AG10803 (cell line): ENCODE measurements at regions not wholly inside any gene's neighbourhood (a gene's known extent, or its start where the extent isn't known, plus 50 kb on each side); places are given as distances from the start of the nearest gene placed in this dataset.
A peak's percentile ranks its signal among the peaks of the same experiment; 100 is the strongest.
"Not testable (repeated sequence)": the region's sequence is repeated elsewhere in the genome, so short reads cannot be mapped to it uniquely, and the experiment has no call there.

ENCODE experiments used
- DNase-seq: peaks from one replicate; pipeline ENCODE4 v3.0.0; 2010; ENCODE audit warnings: low read depth
- H3K4me3 ChIP-seq: 2 replicates; pipeline ENCODE4 v1.5.1; 2011; ENCODE audit warnings: mild to moderate bottlenecking, low read length, control low read depth
- TF ChIP-seq, protein P1 (sequence below): conservative IDR thresholded peaks from 2 replicates; pipeline ENCODE4 v1.5.1; 2011; ENCODE audit warnings: mild to moderate bottlenecking, low read length, control low read depth, inconsistent platforms

DNA sequence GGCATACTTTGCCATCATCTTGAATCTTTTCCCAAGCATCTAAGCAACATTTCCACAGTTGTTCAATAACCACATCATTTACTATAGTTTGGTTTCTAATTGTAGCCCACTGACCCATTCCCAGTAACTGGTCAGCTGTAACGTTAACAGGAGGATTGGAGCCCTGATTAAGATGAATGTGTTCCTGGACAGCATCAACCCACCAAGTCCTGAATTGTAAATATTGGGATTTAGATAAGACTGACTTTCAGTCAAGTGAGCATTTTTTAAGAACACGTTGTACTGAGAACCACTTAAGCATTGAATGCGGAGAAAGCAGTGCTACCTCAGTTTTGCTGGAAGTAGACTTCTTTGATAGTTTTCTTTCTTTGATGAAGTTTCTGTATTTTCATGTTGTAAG is 53.3 kb upstream of the ARL4D start:
- not testable (repeated sequence) for H3K4me3 ChIP-seq, DNase-seq

DNA sequence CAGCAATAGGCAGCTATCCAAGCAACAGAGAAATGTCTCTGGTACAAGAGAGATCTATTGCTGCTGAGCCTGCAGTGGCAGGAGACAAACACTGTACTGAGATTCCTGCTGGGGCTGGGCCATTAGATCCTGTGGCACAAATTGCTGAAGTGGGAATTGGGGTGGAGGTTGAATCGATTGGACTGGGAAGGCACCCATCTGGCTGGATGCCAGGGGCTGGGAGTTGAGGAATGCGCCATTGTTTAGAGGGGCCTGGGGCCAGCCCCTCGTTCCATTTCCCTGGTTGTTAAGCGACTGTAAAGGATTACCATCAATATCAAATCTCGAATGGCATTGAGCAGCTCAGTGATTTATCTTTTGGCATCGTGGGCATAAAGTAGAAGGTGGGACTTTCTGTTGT is 54.1 kb upstream of the ARL4D start:
- no peak overlapping the region for H3K4me3 ChIP-seq
- TF ChIP-seq, protein P1, sequence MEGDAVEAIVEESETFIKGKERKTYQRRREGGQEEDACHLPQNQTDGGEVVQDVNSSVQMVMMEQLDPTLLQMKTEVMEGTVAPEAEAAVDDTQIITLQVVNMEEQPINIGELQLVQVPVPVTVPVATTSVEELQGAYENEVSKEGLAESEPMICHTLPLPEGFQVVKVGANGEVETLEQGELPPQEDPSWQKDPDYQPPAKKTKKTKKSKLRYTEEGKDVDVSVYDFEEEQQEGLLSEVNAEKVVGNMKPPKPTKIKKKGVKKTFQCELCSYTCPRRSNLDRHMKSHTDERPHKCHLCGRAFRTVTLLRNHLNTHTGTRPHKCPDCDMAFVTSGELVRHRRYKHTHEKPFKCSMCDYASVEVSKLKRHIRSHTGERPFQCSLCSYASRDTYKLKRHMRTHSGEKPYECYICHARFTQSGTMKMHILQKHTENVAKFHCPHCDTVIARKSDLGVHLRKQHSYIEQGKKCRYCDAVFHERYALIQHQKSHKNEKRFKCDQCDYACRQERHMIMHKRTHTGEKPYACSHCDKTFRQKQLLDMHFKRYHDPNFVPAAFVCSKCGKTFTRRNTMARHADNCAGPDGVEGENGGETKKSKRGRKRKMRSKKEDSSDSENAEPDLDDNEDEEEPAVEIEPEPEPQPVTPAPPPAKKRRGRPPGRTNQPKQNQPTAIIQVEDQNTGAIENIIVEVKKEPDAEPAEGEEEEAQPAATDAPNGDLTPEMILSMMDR = no peak
- DNase-seq = no peak

DNA sequence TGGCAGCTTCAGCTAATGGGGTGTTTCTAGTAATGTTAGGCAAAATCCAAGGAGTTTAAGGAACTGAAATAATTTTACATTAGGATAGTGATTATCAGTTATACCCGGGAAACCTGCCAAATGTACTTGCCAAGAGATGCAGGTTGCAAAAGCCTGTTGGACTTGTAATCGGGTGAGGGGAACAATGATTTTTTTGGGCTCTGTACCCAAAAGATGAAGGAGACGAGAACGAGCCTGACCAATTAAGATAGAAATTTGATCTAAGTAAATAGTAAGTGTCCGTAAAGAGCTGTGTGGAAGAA is 56.3 kb upstream of the ARL4D start:
- TF ChIP-seq, protein P1 = no peak
- H3K4me3 ChIP-seq = no peak overlapping the region
- DNase-seq = no peak

DNA sequence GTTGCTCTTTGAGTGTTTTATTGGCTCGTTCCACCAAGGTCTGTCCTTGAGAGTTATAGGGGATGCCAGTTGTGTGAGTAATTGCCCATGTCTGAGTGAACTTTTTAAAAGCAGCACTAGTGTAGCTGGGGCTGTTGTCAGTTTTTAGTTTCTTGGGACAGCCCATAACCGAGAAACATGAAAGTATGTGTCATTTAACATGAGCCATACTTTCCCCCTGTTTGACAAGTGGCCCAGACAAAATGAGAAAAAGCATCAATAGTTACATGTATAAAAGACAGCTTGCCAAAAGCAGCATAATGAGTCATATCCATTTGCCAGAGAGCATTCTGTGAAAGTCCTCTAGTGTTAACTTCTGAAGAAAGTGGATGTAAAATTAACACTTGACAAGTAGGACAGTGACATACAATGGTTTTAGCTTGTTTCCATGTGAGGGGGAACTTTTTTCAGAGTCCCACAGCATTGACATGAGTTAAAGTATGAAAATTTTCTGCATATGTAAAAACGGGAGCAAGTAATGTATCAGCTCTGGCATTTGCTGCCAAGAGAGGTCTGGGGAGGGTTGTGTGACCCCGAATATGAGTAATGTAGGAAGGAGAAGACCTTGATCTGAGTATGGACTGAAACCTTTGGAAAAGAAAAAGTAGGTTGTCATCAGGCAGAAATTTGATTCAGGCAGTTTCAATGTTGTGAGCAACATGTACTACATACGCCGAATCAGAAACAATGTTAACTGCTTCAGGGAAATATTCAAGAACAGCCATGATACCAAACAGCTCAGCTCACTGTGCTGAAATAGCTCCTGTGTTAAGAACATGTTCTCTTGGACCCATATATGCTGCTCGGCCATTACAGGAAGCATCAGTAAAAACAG is 56.8 kb upstream of the ARL4D start:
- DNase-seq = peak; percentile 53
- TF ChIP-seq, protein P1 = no peak
- no peak overlapping the region for H3K4me3 ChIP-seq

DNA sequence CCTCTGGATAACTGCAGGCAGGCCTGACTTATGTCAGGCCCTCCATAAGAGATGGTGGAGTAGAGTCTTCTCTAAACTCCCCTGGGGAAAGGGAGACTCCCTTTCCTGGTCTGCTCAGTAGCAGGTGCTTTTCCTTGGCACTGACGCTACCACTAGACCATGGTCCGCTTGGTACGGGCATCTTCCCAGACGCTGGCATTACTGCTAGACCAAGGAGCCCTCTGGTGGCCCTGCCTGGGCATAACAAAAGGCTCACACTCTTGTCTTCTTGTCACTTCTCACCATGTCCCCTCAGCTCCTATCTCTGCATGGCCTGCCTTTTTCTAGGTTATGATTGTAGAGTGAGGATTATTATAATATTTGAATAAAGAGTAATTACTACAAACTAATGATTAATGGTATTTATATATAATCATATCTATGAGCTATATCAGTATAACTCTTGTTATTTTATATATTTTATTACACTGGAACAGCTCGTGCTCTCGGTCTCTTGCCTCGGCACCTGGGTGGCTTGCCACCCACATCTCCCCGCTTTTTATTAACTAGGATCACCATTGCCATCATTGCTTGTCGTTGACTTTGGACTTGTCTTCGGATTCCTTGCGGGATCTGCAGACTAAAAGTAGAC is 59.8 kb upstream of the ARL4D start:
- H3K4me3 ChIP-seq = no peak overlapping the region
- TF ChIP-seq, protein P1 = peak; percentile 86
- DNase-seq = peak; percentile 64

DNA sequence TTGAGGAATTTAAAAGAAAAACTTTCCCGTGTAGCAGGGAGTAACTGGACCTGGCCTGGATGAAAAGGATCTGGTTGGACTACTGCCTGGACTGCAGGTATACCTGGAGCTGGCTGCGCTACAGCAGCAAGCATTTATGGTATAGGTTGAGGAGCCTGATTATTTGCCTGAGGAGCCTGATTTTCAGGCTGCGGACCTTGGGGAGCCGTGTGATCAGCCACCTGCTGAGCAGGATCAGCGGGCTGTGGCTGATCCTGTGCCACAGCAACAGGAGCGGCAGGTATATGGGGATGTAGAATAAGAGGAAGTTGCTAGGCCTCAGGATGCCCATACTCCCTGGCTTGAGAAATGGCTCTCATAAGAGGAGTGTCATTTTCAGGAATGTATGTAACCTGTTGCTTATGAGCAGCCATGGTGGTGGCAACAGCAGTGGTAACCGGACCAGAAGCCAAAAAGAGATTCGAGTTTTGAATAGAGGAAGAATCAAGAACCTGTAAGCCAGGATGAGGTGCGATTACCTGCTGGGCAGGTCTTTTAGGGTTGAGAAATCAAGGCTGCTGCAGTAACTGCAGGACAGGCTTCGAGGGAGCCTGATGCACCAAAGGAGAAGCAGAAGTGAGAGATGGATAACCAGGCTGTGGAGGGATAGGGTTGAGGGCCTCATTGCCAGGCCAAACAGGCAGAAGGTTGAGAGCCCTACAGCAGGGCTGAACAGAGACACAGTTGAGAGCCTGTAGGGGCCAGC is 60.9 kb upstream of the ARL4D start:
- no peak for DNase-seq

More for the DNA sequence above, 60.9 kb upstream of the ARL4D start:
- TF ChIP-seq, protein P1 = no peak
- H3K4me3 ChIP-seq = no peak overlapping the region
